GM12891 (cell line): ENCODE measurements at regions not wholly inside any gene's neighbourhood (a gene's known extent, or its start where the extent isn't known, plus 50 kb on each side); places are given as distances from the start of the nearest gene placed in this dataset.
"Not testable (repeated sequence)": the region's sequence is repeated elsewhere in the genome, so short reads cannot be mapped to it uniquely, and the experiment has no call there.

Source experiments
- DNase-seq: peaks from one replicate; pipeline ENCODE4 v3.0.0; 2011; ENCODE audit warnings: low spot score; ENCODE audit not compliant: insufficient read length
- FAIRE-seq: peaks from 2 replicates; lab custom pipeline; 2011; peaks lifted over from hg19 to GRCh38; lab: Jason Lieb, UNC
- PAX5 ChIP-seq: IDR thresholded peaks from 2 replicates; pipeline ENCODE4 v1.6.1; 2011; ENCODE audit warnings: low read length, moderate library complexity, mild to moderate bottlenecking; ENCODE audit not compliant: insufficient read depth, severe bottlenecking
- POLR2A ChIP-seq: IDR thresholded peaks from 2 replicates; pipeline ENCODE4 v1.6.1; 2011; ENCODE audit warnings: low read depth, low read length, control low read depth
- POLR2AphosphoS5 ChIP-seq: IDR thresholded peaks from 2 replicates; pipeline ENCODE4 v1.6.1; 2011; ENCODE audit warnings: low read depth, low read length, control low read depth
- POU2F2 ChIP-seq: IDR thresholded peaks from 2 replicates; pipeline ENCODE4 v1.6.1; 2011; ENCODE audit warnings: low read depth, mild to moderate bottlenecking, control low read depth, low read length, moderate library complexity
- SPI1 ChIP-seq: IDR thresholded peaks from 2 replicates; pipeline ENCODE4 v1.6.1; 2011; ENCODE audit warnings: low read depth, low read length, control low read depth
- TAF1 ChIP-seq: IDR thresholded peaks from 2 replicates; pipeline ENCODE4 v1.6.1; 2011; ENCODE audit warnings: low read depth, low read length, control low read depth

DNA sequence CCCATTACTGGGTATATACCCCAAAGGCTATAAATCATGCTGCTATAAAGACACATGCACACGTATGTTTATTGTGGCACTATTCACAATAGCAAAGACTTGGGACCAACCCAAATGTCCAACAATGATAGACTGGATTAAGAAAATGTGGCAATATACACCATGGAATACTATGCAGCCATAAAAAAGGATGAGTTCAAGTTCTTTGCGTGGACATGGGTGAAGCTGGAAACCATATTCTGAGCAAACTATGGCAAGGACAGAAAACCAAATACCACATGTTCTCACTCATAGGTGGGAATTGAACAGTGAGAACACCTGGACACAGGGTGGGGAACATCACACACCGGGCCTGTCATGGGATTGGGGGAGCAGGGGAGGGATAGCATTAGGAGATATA lies 54.4 kb upstream of the MUCL1 start:
- not testable (repeated sequence) for DNase-seq, FAIRE-seq

DNA sequence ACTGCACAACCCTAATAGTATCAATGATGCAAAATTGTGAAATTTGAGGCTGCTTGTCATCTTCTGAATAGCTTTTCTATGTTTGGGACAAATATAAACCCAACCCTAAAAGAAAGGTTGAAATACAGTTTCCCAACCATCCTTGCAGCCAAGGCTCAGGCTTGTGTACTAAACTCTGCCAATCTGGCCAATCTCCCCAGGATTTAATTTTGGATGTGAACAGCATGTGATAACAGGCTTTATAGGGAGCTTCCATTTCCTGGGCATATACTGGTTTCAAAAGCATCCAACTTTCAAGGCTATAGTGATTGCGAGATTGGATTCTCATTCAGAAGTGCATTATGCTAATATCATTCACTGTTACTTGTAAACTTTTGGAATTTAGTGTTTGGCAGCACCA lies 55.7 kb upstream of the MUCL1 start:
- no peak for TF ChIP-seq POLR2AphosphoS5
- TF ChIP-seq POLR2A = no peak
- TF ChIP-seq POU2F2 = no peak
- no peak for TF ChIP-seq SPI1
- no peak for TF ChIP-seq PAX5
- no peak for TF ChIP-seq TAF1
- no peak for DNase-seq
- no peak for FAIRE-seq

DNA sequence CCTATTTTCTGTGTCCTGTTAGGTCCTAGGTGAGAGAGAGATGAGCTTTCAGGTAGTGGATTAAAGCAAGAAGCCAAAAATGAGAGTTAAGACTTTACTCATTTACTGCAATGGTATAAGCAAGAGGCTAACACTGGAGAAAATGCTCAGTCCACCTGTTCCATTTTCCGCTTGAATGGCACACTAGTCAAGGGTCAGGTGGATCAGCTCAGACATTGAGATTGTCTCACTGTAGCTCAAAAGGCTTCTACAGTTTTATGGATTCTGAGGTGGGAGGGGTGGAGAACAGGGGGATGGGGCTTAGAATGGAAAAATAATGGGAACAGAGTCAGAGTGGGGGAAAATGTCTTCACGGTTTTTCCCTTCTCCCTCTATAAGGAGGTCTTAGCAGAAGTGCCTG lies 57.3 kb upstream of the MUCL1 start:
- no peak for FAIRE-seq
- no peak for TF ChIP-seq POLR2AphosphoS5
- no peak for TF ChIP-seq TAF1
- no peak for TF ChIP-seq POU2F2
- no peak for TF ChIP-seq POLR2A
- TF ChIP-seq SPI1 = no peak
- TF ChIP-seq PAX5 = no peak
- DNase-seq = no peak

DNA sequence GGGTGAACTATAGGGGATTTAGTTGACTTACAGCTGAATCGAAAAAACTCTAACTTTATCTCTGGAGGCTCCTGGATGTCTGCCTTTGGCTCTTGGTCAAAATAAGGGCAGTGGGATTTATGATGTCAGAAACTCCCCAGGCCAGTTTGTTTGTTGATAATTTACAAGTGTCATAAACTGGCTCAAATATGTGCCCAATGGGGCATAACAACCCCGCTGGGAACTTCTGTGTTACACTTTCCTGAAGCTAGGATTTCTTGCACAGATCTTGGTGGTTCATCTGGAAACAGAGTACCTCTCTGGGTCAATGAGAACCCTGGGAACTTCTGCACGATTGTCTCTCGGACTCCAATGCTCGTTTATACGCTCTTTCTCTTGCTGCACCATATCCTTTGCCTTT lies 58.7 kb upstream of the MUCL1 start:
- DNase-seq = no peak
- no peak for TF ChIP-seq POU2F2
- no peak for TF ChIP-seq POLR2AphosphoS5
- TF ChIP-seq SPI1 = no peak
- TF ChIP-seq POLR2A = no peak
- no peak for TF ChIP-seq PAX5
- FAIRE-seq = no peak

DNA sequence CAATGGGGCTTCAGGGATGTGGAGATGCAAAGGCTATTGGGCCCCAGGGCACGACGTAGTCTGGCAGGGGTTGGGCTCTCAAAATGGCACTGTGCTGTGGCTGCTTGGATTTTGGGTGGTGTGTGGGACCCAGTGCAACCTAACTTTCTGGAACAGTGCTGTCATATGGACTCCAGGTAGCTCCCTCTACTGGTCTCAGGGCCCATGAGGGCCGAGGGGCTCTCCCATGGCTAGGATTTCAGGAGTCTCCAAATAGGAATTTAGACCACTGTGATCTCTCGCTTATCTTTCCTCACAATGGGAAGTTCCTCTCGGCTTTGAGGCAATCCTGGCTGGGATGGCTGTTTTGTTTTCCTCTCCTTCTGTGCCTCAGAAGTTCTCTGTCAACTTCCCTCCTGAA lies 68.2 kb upstream of the MUCL1 start:
- FAIRE-seq (no peak), DNase-seq (no peak)
- TF ChIP-seq POLR2A (no peak), PAX5 (no peak), POU2F2 (no peak), SPI1 (no peak), TAF1 (no peak), POLR2AphosphoS5 (no peak)

DNA sequence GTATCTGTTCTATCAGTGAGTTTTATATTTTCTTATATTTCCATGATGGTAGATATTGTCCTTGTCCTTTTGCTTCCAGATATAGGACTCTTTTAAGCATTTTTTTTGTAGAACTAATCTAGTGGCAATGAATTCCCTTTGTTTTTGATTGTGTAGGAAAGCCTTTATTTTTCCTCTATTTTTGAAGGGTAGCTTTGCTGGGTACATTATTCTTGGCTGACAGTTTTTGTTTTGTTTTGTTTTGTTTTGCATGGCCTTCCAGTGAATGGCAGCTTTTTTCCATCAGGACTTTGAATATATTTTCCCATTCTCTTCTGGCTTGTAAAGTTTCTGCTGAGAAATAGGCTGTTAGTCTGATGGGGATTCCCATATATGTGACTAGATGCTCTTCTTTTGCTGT lies 70.2 kb upstream of the MUCL1 start:
- no peak for FAIRE-seq
- no peak for DNase-seq
- TF ChIP-seq SPI1 (no peak), POU2F2 (no peak), POLR2AphosphoS5 (no peak), POLR2A (no peak), TAF1 (no peak), PAX5 (no peak)

DNA sequence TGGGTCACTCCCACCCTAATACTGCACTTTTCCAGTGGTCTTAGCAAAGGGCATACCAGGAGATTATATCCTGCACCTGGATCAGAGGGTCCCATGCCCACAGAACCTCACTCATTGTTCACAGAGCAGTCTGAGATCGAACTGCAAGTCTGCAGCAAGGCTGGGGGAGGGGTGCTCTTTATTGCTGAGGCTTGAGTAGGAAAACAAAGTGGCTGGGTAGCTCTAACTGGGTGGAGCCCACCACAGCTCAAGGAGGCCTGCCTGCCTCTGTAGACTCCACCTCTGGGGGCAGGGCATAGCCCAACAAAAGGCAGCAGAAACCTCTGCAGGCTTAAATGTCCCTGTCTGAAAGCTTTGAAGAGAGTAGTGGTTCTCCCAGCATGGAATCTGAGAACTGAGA lies 77.3 kb upstream of the MUCL1 start:
- DNase-seq, FAIRE-seq: not testable (repeated sequence)

DNA sequence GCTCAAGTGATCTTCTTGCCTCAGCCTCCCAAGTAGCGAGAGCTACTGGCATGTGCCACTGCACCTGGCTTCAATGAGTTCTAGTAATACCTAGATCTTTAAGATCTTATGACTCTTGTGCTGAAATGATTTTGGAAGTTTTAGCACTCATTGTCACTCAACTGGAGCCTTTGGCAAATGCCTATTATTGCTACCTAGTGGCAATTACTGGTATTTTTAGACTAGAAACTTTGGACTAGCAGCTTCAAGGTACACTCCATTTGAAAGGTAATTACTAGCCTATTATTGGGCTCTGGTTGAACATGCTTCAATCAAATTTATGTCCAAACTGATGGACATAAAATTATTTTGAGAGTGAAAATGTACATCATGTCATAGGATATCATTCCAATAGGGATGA lies 80.7 kb upstream of the MUCL1 start:
- FAIRE-seq (no peak), DNase-seq (no peak)
- no peak for TF ChIP-seq POLR2A
- TF ChIP-seq TAF1 = no peak
- no peak for TF ChIP-seq POU2F2
- TF ChIP-seq SPI1 = no peak
- no peak for TF ChIP-seq PAX5
- TF ChIP-seq POLR2AphosphoS5 = no peak

DNA sequence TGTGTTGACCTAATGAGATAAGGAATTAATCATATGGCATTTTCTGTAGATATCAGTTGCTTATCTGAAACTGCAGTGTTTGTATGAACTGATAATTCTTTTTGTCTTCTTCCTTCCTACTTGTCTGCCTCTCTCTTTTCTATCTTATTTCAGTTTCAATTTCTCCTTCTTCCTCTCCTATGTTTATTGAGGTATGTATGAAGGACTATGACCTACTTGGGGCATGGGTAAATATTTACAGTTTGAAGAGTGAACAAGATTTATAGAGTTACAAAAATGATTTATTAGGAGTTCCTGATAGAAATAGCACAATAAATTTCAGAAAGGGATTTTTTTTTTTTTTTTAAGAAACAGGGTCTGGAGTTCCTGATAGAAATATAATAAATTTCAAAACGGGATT lies 88.7 kb upstream of the MUCL1 start:
- no peak for FAIRE-seq
- no peak for TF ChIP-seq POLR2AphosphoS5
- TF ChIP-seq SPI1 = no peak
- TF ChIP-seq TAF1 = no peak
- TF ChIP-seq PAX5 = no peak
- TF ChIP-seq POU2F2 = no peak
- DNase-seq = no peak

DNA sequence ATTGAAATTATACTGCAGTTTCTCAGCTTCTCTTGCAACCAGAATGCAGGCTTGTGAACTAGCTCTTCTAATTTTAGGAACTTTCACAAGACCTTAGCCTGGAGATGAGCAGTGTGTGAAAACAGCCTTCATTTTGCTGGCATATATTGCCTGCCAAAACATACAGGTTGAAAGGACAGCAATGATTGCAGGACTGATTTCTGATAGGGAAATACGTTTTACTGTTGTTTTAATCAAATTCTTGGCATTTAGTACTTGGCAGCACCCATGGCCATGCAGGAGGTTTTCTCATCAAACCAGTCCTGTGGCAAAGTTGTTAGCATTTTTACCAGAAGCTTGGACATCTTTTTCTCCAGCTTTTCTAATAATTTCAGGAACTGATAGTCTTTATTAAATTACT lies 91.9 kb upstream of the MUCL1 start:
- FAIRE-seq = no peak
- no peak for DNase-seq
- TF ChIP-seq TAF1 (no peak), POLR2A (no peak), POLR2AphosphoS5 (no peak), POU2F2 (no peak), PAX5 (no peak), SPI1 (no peak)

DNA sequence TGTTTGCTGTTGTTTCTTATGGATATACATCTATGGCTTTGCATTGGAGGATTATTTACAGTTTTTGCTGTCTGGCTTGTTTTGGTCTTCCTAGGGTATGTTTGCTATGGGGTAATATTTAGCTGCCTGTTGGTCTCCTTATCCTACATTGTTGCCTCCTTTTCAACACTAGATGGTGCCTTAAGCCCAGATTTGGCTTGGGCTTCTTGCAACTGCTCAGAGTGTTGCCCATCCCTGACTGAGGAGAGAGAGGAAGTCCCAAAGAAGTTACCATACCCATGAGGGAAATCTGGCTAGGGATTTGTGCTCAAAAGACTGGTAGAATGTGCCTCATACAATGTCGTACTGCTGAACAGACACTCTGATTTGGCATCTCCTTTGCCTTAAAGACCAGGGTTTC lies 94.6 kb upstream of the MUCL1 start:
- FAIRE-seq (peak; percentile 45), DNase-seq (no peak)
- TF ChIP-seq POLR2A = no peak
- no peak for TF ChIP-seq POLR2AphosphoS5
- TF ChIP-seq PAX5 = no peak
- TF ChIP-seq POU2F2 = no peak
- TF ChIP-seq SPI1 = no peak
- TF ChIP-seq TAF1 = no peak

DNA sequence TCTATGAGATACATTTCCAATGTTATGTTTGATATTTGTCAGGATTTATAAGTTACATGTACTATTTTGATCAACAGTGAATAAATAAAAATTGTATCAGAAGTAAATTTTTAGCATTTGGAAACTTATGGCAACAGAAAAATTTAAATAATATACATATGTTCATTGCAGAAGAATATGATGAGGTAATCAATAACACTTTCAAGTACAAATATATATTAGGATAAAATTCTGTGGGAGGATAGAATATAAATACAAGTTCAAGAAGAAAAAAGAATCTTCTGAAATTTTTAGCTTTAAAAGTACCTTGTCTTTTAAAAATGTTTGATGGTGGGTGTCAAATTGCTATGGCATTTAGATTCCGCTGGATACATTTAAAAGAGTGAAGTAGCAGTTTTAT lies 102.8 kb upstream of the MUCL1 start:
- FAIRE-seq = no peak
- TF ChIP-seq POU2F2 (no peak), TAF1 (no peak), POLR2A (no peak), SPI1 (no peak), POLR2AphosphoS5 (no peak), PAX5 (no peak)
- no peak for DNase-seq
